Loucy (cell line): ENCODE measurements at regions not wholly inside any gene's neighbourhood (a gene's known extent, or its start where the extent isn't known, plus 50 kb on each side); places are given as distances from the start of the nearest gene placed in this dataset.

ENCODE experiments used
- H2AFZ ChIP-seq: fragments of 200-600 bp; sonication (generic); 2 replicates; pipeline ENCODE4 v1.6.0; 2016; ENCODE audit warnings: antibody characterized with exemption, mild to moderate bottlenecking, low read length, moderate library complexity
- H3F3A ChIP-seq: fragments of 200-600 bp; 2 replicates; pipeline ENCODE4 v1.6.0; 2016; ENCODE audit warnings: antibody characterized with exemption, low read depth, mild to moderate bottlenecking
- H3K27me3 ChIP-seq: fragments of 200-600 bp; sonication (generic); 2 replicates; pipeline ENCODE4 v1.6.1; 2014; ENCODE audit warnings: low read length, mild to moderate bottlenecking; ENCODE audit not compliant: insufficient read depth, poor library complexity, severe bottlenecking
- H3K36me3 ChIP-seq: fragments of 200-600 bp; sonication (generic); 2 replicates; pipeline ENCODE4 v1.6.1; 2016; ENCODE audit warnings: low read length; ENCODE audit not compliant: insufficient read depth
- H3K4me1 ChIP-seq: fragments of 200-600 bp; sonication (generic); 2 replicates; pipeline ENCODE4 v1.5.1; 2014; ENCODE audit warnings: low read length, mild to moderate bottlenecking; ENCODE audit not compliant: insufficient read depth, poor library complexity, severe bottlenecking
- H3K4me2 ChIP-seq: fragments of 200-600 bp; sonication (generic); 2 replicates; pipeline ENCODE4 v1.6.0; 2014; ENCODE audit warnings: antibody characterized with exemption, low read length, low read depth, mild to moderate bottlenecking; ENCODE audit not compliant: poor library complexity, severe bottlenecking
- H3K4me3 ChIP-seq: fragments of 200-600 bp; sonication (generic); 2 replicates; pipeline ENCODE4 v1.5.1; 2014; ENCODE audit warnings: low read length, mild to moderate bottlenecking, mixed read lengths; ENCODE audit not compliant: poor library complexity, severe bottlenecking
- H3K79me2 ChIP-seq: fragments of 200-600 bp; sonication (generic); 2 replicates; pipeline ENCODE4 v1.6.1; 2014; ENCODE audit warnings: low read length; ENCODE audit not compliant: insufficient read depth
- H3K9ac ChIP-seq: fragments of 200-600 bp; sonication (generic); 2 replicates; pipeline ENCODE4 v1.6.0; 2014; ENCODE audit warnings: mild to moderate bottlenecking, low read depth, low read length, moderate library complexity; ENCODE audit not compliant: poor library complexity, severe bottlenecking
- H3K9me2 ChIP-seq: fragments of 200-600 bp; sonication (generic); replicated peaks from 2 replicates; pipeline ENCODE4 v1.6.1; 2016; ENCODE audit warnings: low read depth, low read length, mixed read lengths
- H3K9me3 ChIP-seq: fragments of 200-600 bp; sonication (generic); 2 replicates; pipeline ENCODE4 v1.6.1; 2014; ENCODE audit warnings: mild to moderate bottlenecking, antibody characterized with exemption, low read length, low read depth; ENCODE audit not compliant: insufficient read depth
- H4K20me1 ChIP-seq: fragments of 200-600 bp; sonication (generic); 2 replicates; pipeline ENCODE4 v1.6.0; 2014; ENCODE audit warnings: antibody characterized with exemption, low read length, mild to moderate bottlenecking; ENCODE audit not compliant: insufficient read depth, poor library complexity, severe bottlenecking
- EZH2phosphoT487 ChIP-seq: fragments of 200-600 bp; IDR thresholded peaks from 2 replicates; pipeline ENCODE4 v1.6.1; 2018; ENCODE audit warnings: antibody characterized with exemption, mild to moderate bottlenecking, moderate library complexity, borderline replicate concordance
- TF ChIP-seq, protein P1 (sequence below): fragments of 200-600 bp; sonication (generic); conservative IDR thresholded peaks from 2 replicates; pipeline ENCODE4 v1.5.1; 2014; ENCODE audit warnings: mild to moderate bottlenecking, antibody characterized with exemption, low read length

DNA sequence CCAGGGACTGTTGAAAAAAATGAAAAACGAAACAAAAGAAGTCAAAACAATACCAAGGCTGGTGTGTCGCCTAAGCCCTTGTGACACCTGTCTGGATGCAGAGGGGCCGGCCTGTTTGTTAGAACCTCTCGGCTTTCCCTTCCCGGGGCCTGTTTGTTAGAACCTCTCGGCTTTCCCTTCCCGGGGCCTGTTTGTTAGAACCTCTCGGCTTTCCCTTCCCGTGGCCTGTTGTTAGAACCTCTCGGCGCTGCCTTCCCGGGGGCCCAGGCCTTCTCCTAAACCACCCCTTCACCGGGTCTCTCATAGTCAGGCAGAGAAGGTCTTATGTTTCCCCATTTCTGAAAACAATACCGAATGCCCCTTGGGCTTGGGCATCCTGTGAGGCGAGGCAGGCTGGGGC, 180.0 kb downstream of the BANP start:
- TF ChIP-seq, protein P1, sequence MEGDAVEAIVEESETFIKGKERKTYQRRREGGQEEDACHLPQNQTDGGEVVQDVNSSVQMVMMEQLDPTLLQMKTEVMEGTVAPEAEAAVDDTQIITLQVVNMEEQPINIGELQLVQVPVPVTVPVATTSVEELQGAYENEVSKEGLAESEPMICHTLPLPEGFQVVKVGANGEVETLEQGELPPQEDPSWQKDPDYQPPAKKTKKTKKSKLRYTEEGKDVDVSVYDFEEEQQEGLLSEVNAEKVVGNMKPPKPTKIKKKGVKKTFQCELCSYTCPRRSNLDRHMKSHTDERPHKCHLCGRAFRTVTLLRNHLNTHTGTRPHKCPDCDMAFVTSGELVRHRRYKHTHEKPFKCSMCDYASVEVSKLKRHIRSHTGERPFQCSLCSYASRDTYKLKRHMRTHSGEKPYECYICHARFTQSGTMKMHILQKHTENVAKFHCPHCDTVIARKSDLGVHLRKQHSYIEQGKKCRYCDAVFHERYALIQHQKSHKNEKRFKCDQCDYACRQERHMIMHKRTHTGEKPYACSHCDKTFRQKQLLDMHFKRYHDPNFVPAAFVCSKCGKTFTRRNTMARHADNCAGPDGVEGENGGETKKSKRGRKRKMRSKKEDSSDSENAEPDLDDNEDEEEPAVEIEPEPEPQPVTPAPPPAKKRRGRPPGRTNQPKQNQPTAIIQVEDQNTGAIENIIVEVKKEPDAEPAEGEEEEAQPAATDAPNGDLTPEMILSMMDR: no peak
- TF ChIP-seq EZH2phosphoT487: no peak
- no peaks in the 10 kb centered on the region for H3K27me3 ChIP-seq

DNA sequence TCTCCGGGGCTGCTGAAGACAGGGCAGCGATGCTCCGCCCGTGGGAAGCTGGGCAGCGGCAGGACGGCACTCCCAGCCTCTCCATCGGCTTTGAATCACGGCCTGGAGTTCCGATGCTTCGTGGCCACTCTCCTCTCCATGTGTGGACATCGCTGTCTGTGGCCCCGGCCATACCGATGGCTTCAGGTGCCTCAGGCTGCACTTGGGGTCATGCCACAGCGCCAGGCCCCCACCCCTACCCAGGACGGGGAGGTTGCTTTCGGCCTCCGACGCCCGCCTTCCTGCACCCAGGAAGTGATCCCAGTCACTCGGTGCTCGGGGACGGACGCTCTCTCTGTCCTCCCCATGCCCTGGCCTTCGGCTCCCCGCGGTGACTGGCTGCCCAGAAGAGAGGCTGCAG, 180.7 kb downstream of the BANP start:
- H4K20me1 ChIP-seq: no peaks in the 10 kb centered on the region
- no peaks in the 10 kb centered on the region for H3K36me3 ChIP-seq
- H3K4me3 ChIP-seq: no peak overlapping the region
- no peaks in the 10 kb centered on the region for H3F3A ChIP-seq
- no peaks in the 10 kb centered on the region for H3K4me1 ChIP-seq
- no peaks in the 10 kb centered on the region for H3K9me2 ChIP-seq
- H3K27me3 ChIP-seq: no peaks in the 10 kb centered on the region
- H2AFZ ChIP-seq: no peak overlapping the region
- H3K9me3 ChIP-seq: no peaks in the 10 kb centered on the region
- TF ChIP-seq EZH2phosphoT487: no peak
- TF ChIP-seq, protein P1: no peak
- H3K9ac ChIP-seq: no peak overlapping the region
- no peaks in the 10 kb centered on the region for H3K79me2 ChIP-seq
- H3K4me2 ChIP-seq: no peak overlapping the region

More for the DNA sequence above, 180.0 kb downstream of the BANP start:
- H3K4me2 ChIP-seq: no peak overlapping the region
- no peak overlapping the region for H3K4me3 ChIP-seq
- no peaks in the 10 kb centered on the region for H3K79me2 ChIP-seq
- no peaks in the 10 kb centered on the region for H3K4me1 ChIP-seq
- H4K20me1 ChIP-seq: no peaks in the 10 kb centered on the region
- no peaks in the 10 kb centered on the region for H3F3A ChIP-seq
- no peak overlapping the region for H2AFZ ChIP-seq
- no peaks in the 10 kb centered on the region for H3K36me3 ChIP-seq
- H3K9me3 ChIP-seq: no peaks in the 10 kb centered on the region
- no peak overlapping the region for H3K9ac ChIP-seq
- H3K9me2 ChIP-seq: no peaks in the 10 kb centered on the region

DNA sequence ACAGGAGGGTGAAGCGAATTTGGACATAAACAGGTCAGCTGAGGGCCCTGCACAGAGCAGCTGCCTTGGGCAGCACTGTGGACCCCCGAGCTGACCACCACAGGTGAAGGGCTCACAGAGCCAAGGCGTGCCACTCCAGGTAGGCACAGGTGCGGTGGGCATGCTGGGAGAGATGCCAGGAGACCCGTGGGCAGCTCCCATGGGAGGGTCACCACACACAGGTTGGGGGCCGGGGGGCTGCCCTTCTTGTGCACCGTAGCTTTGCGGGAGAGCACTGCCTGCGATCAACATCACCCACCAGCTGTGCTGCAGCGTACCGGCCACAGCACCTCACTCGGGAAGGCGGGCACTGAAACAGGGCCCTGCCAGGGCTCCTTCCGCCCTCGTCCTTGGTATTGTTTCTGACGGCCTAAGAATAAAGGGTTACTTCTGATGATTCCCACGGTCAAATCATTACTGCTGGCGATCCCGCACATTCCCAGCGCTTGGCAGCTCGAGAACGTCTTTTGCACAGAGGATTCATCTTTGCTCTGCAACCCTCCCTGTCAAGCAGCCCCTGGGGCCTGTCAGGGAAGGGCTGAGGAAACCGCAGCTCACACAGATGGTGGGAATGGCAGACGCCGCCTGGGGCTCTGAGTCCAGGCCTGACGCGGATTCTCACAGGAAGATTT, 181.7 kb downstream of the BANP start:
- Histone ChIP-seq H3K27me3 (no peaks in the 10 kb centered on the region), H3K79me2 (no peaks in the 10 kb centered on the region), H3K9me3 (no peaks in the 10 kb centered on the region), H3K4me3 (no peak overlapping the region), H4K20me1 (no peaks in the 10 kb centered on the region), H3F3A (no peaks in the 10 kb centered on the region), H3K9ac (no peak overlapping the region), H2AFZ (no peak overlapping the region), H3K4me1 (no peaks in the 10 kb centered on the region), H3K4me2 (no peak overlapping the region), H3K36me3 (no peaks in the 10 kb centered on the region), H3K9me2 (no peaks in the 10 kb centered on the region)
- TF ChIP-seq, protein P1: no peak
- no peak for TF ChIP-seq EZH2phosphoT487
